ENCODE measurements at regions not wholly inside any gene's neighbourhood (a gene's known extent, or its start where the extent isn't known, plus 50 kb on each side); places are given as distances from the start of the nearest gene placed in this dataset.

- intact Hi-C loops (cut with micrococcal nuclease; ENCODE audit: unreplicated experiment): no loop called here
- CTCF ChIA-PET (ENCODE audit: low intra/inter-chr PET ratio, low total read pairs): no interaction called here
- ATAC-seq: no peak
Measured at GRCh38 chr12:24695103-24695502, 253.8 kb downstream of the BCAT1 start.

GRCh38 chr12:24688601-24689000, 260.3 kb downstream of the BCAT1 start:
- no peak overlapping the region for H3K27ac ChIP-seq (ENCODE audit: extremely low read length, insufficient read depth, low read length)
- WGBS (ENCODE audit: low lambda C conversion rate): 79% methylated on average over 6 of the region's 6 CpGs
- H4K20me1 ChIP-seq (ENCODE audit: insufficient read depth, low read length): no peaks in the 10 kb centered on the region
- CTCF ChIA-PET (ENCODE audit: low intra/inter-chr PET ratio, low total read pairs): no interaction called here
- POLR2A ChIA-PET: no interaction called here
- FAIRE-seq (no peak), DNase-seq (ENCODE audit: low spot score) (no peak), ATAC-seq (no peak)
- H3K4me2 ChIP-seq (ENCODE audit: low read depth, low read length): no peak overlapping the region
- in situ Hi-C loops (cut with HindIII; ENCODE audit: extremely low pct_ligation_motif_present, low pct_unique_long_range_greater_than_20kb): no loop called here
- no peak overlapping the region for H3K9ac ChIP-seq (ENCODE audit: insufficient read depth, low read depth, low read length)
- no peaks in the 10 kb centered on the region for H3K27me3 ChIP-seq (ENCODE audit: control insufficient read depth in 1 of 2, insufficient read depth in 2 of 2, low read length in 2 of 2)
- intact Hi-C loops (cut with micrococcal nuclease; ENCODE audit: unreplicated experiment): no loop called here
- H3K79me2 ChIP-seq (ENCODE audit: insufficient read depth, low read length): no peaks in the 10 kb centered on the region
- H3K4me1 ChIP-seq (ENCODE audit: insufficient read depth, low read length): no peaks in the 10 kb centered on the region
- TF ChIP-seq CREM (IDR thresholded peaks at IDR 0.05) (no peak), CREM (CRISPR knock-in tag; IDR thresholded peaks at IDR 0.05) (no peak), GPN1 (CRISPR knock-in tag; IDR thresholded peaks at IDR 0.05; ENCODE audit: borderline replicate concordance) (no peak), FLYWCH1 (CRISPR knock-in tag; IDR thresholded peaks at IDR 0.05) (no peak), NFYC (CRISPR knock-in tag; IDR thresholded peaks at IDR 0.05) (no peak), IRX3 (CRISPR knock-in tag; IDR thresholded peaks at IDR 0.05; ENCODE audit: borderline replicate concordance, low read depth) (no peak), STAG1 (CRISPR knock-in tag; IDR thresholded peaks at IDR 0.05) (no peak), ZFP90 (CRISPR knock-in tag; IDR thresholded peaks at IDR 0.05; ENCODE audit: borderline replicate concordance) (no peak), HCFC1 (IDR thresholded peaks at IDR 0.05; ENCODE audit: low read depth, low read length) (no peak), ZBTB21 (CRISPR knock-in tag; IDR thresholded peaks at IDR 0.05) (no peak), ONECUT2 (CRISPR knock-in tag; IDR thresholded peaks at IDR 0.05) (no peak), KDM5A (IDR thresholded peaks at IDR 0.05; ENCODE audit: borderline replicate concordance, low read length) (no peak), GATAD2A (CRISPR knock-in tag; IDR thresholded peaks at IDR 0.05) (no peak), RBFOX2 (IDR thresholded peaks at IDR 0.05; ENCODE audit: low read depth, low read length) (no peak), ZNF280B (CRISPR knock-in tag; IDR thresholded peaks at IDR 0.05; ENCODE audit: borderline replicate concordance) (no peak)
- no peak overlapping the region for H3K4me3 ChIP-seq (replicated peaks in 1 of 3; ENCODE audit: insufficient read depth in 1 of 3, low read depth in 2 of 3, low read length in 3 of 3)
- no TSS peak for BruUV-seq (replicated peaks)
- H3K9me3 ChIP-seq (ENCODE audit: low read length): no peaks in the 10 kb centered on the region
- no peaks in the 10 kb centered on the region for H3K36me3 ChIP-seq (replicated peaks in 1 of 2; ENCODE audit: control insufficient read depth in 1 of 2, insufficient read depth in 2 of 2, low read length in 2 of 2)
- no peak overlapping the region for H2AFZ ChIP-seq (ENCODE audit: low read length)

More at GRCh38 chr12:24695103-24695502, 253.8 kb downstream of the BCAT1 start:
- 69% methylated on average over 4 of the region's 4 CpGs for WGBS (ENCODE audit: low lambda C conversion rate)
- H3K36me3 ChIP-seq (replicated peaks in 1 of 2; ENCODE audit: control insufficient read depth in 1 of 2, insufficient read depth in 2 of 2, low read length in 2 of 2): no peaks in the 10 kb centered on the region
- no peak overlapping the region for H2AFZ ChIP-seq (ENCODE audit: low read length)
- no peak overlapping the region for H3K9ac ChIP-seq (ENCODE audit: insufficient read depth, low read depth, low read length)
- no peak overlapping the region for H3K4me3 ChIP-seq (replicated peaks in 1 of 3; ENCODE audit: insufficient read depth in 1 of 3, low read depth in 2 of 3, low read length in 3 of 3)
- H3K79me2 ChIP-seq (ENCODE audit: insufficient read depth, low read length): no peaks in the 10 kb centered on the region
- no peaks in the 10 kb centered on the region for H3K27me3 ChIP-seq (ENCODE audit: control insufficient read depth in 1 of 2, insufficient read depth in 2 of 2, low read length in 2 of 2)
- DNase-seq (ENCODE audit: low spot score) (no peak), FAIRE-seq (no peak)
- no peak overlapping the region for H3K27ac ChIP-seq (ENCODE audit: extremely low read length, insufficient read depth, low read length)
- POLR2A ChIA-PET: no interaction called here
- H3K9me3 ChIP-seq (ENCODE audit: low read length): no peaks in the 10 kb centered on the region
- no TSS peak for BruUV-seq (replicated peaks)
- H4K20me1 ChIP-seq (ENCODE audit: insufficient read depth, low read length): no peaks in the 10 kb centered on the region
- in situ Hi-C loops (cut with HindIII; ENCODE audit: extremely low pct_ligation_motif_present, low pct_unique_long_range_greater_than_20kb): no loop called here
- TF ChIP-seq ARHGAP35 (CRISPR knock-in tag; IDR thresholded peaks at IDR 0.05; ENCODE audit: borderline replicate concordance) (no peak), ZNF329 (CRISPR knock-in tag; IDR thresholded peaks at IDR 0.05; ENCODE audit: low read depth) (no peak), ZNF431 (CRISPR knock-in tag; IDR thresholded peaks at IDR 0.05; ENCODE audit: borderline replicate concordance, low read depth) (no peak), ZNF513 (CRISPR knock-in tag; conservative IDR thresholded peaks at IDR 0.05) (no peak), SSRP1 (CRISPR knock-in tag; IDR thresholded peaks at IDR 0.05) (no peak)
- peaks cover 11% of the 10 kb centered on the region for H3K4me1 ChIP-seq (ENCODE audit: insufficient read depth, low read length)
- no peak overlapping the region for H3K4me2 ChIP-seq (ENCODE audit: low read depth, low read length)

Measured in HepG2 (cell line).